Heart right ventricle (tissue), 16 donors: ENCODE measurements at regions not wholly inside any gene's neighbourhood (a gene's known extent, or its start where the extent isn't known, plus 50 kb on each side); places are given as distances from the start of the nearest gene placed in this dataset.
"Not testable (repeated sequence)": the region's sequence is repeated elsewhere in the genome, so short reads cannot be mapped to it uniquely, and the experiment has no call there.

ENCODE experiments used
- ATAC-seq, 8 donors: fragments of 200-7000 bp; cut with Tn5 transposase; one replicate each; pipeline ENCODE4 v1.9.1; 2020; ENCODE audit warnings: mild to moderate bottlenecking in 8 of 8, moderate library complexity in 8 of 8, moderate number of reproducible peaks in 1 of 8
- DNase-seq, 2 donors: peaks; one replicate each; pipeline ENCODE4 v3.0.0-alpha.2; 2020
- H3K27ac ChIP-seq, 10 donors: fragments of 200-600 bp; sonication (generic) in 2 of 10; one replicate each; pipeline versions ENCODE4 v1.5.0 to v1.8.0; 2020 to 2022; ENCODE audit warnings: mild to moderate bottlenecking in 3 of 10
- H3K27me3 ChIP-seq, 7 donors: fragments of 200-600 bp; one replicate each; pipeline ENCODE4 v1.8.0; 2021 to 2022; ENCODE audit warnings: mild to moderate bottlenecking in 2 of 7
- H3K36me3 ChIP-seq, 9 donors: fragments of 200-600 bp; sonication (generic) in 1 of 9; one replicate each; pipeline versions ENCODE4 v1.5.0 to v1.8.0; 2020 to 2022; ENCODE audit warnings: mild to moderate bottlenecking in 2 of 9
- H3K4me1 ChIP-seq, 9 donors: fragments of 200-600 bp; sonication (generic) in 1 of 9; one replicate each; pipeline versions ENCODE4 v1.5.0 to v1.8.0; 2020 to 2022; ENCODE audit warnings: mild to moderate bottlenecking in 4 of 9
- H3K4me3 ChIP-seq, 10 donors: fragments of 200-600 bp; sonication (generic) in 2 of 10; one replicate each; pipeline versions ENCODE4 v1.5.0 to v1.8.0; 2020 to 2022; ENCODE audit warnings: mild to moderate bottlenecking in 7 of 10, moderate library complexity in 2 of 10
- H3K9me3 ChIP-seq, 11 donors: fragments of 200-600 bp in 10 of 11; sonication (generic) in 2 of 11; one replicate each; pipeline versions ENCODE4 v1.5.0 to v1.8.0; 2013 to 2022; ENCODE audit warnings: mild to moderate bottlenecking in 2 of 11, control low read depth in 1 of 11, moderate library complexity in 1 of 11
- WGBS, 2 donors: extraction: QIAGEN DNeasy Blood & Tissue Kit; methylation state at CpG; one replicate each; pipeline ENCODE4 v1.1.7; 2013; ENCODE audit warnings: inconsistent platforms in 1 of 2; 5-methylcytosine and 5-hydroxymethylcytosine counted together
- intact Hi-C, 10 donors: fragments of 100-400 bp; cut with DNase I; formaldehyde crosslinking; loops; one replicate each; pipeline versions ENCODE4 v1.11.1 to v1.14.2; 2022
- TF ChIP-seq, protein P1 (sequence below), 9 donors: fragments of 200-600 bp; sonication (generic) in 2 of 9; IDR thresholded peaks; one replicate each; pipeline versions ENCODE4 v1.5.0 to v1.8.0; 2021 to 2022; ENCODE audit warnings: antibody characterized with exemption in 9 of 9, mild to moderate bottlenecking in 5 of 9, moderate library complexity in 1 of 9
- donor health status: Arrhythmogenic right ventricular cardiomyopathy.
- donor health status: ischemic (EF 13 %, LVEDD 7.1; RV severe dilation, severe dysfunction).
- donor health status: healthy with polysubstance abuse.
- donor health status: DM: no; HTN: yes; CAD: no.
- donor health status: DM: no; HTN: no; CAD: no.
- donor health status: ischemic (EF 25% LVEDD 6.9; RV normal size, moderate dysfunction).
- donor health status: ischemic (EF 25% LVEDD 5.7; RV mildly dilated, moderate dysfunction).
- donor health status: healthy.
- donor health status: DM: yes; HTN: yes; CAD: no.
- donor health status: Ischemic cardiomyopathy.
- donor health status: ischemic (EF 35%, LVEDD 5.7; RV mildly dilated, moderate dysfunction).
- donor health status: nonischemic (EF 11% LVEDD 7.7; RV severe dilation, severe dysfunction).
- donor health status: DM: yes; HTN: yes; CAD: no.
- donor health status: PGD.
- donor health status: ischemic (EF 29% LVEDD 5.4; RV normal size, mild dysfunction).
- donor health status: nonischemic (EF 23%, LVEDD 6.1; RV moderate dilation, normal function).

DNA sequence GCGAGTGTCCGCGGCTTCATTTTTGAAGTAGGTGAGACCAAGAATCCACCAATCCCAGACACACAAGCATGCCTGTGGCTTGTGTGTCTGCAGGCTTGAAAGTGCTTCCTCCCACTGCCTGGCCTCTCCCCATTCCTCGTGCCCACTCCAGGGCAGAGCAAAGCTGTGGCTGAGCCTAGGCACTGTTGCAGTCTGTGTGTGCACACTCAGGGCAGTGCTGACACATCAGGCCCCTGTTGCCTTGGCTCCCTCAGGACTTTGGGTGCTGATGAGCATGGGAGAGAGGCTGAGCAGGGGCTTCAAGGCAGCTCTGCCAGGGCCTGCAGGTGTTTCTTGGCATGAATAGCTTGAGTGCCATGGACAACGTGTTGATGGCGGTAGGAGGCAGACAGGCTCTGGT lies 776.7 kb downstream of the CDH11 start:
- WGBS, 2 donors: 86 to 94% methylated on average over 6 of the region's 6 CpGs
- H3K27ac ChIP-seq: no peak overlapping the region
- TF ChIP-seq, protein P1, sequence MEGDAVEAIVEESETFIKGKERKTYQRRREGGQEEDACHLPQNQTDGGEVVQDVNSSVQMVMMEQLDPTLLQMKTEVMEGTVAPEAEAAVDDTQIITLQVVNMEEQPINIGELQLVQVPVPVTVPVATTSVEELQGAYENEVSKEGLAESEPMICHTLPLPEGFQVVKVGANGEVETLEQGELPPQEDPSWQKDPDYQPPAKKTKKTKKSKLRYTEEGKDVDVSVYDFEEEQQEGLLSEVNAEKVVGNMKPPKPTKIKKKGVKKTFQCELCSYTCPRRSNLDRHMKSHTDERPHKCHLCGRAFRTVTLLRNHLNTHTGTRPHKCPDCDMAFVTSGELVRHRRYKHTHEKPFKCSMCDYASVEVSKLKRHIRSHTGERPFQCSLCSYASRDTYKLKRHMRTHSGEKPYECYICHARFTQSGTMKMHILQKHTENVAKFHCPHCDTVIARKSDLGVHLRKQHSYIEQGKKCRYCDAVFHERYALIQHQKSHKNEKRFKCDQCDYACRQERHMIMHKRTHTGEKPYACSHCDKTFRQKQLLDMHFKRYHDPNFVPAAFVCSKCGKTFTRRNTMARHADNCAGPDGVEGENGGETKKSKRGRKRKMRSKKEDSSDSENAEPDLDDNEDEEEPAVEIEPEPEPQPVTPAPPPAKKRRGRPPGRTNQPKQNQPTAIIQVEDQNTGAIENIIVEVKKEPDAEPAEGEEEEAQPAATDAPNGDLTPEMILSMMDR (IDR thresholded peaks at IDR 0.05): no peak
- no peaks in the 10 kb centered on the region for H3K27me3 ChIP-seq
- no peak for ATAC-seq
- H3K36me3 ChIP-seq: no peaks in the 10 kb centered on the region
- H3K9me3 ChIP-seq: peaks cover 0 to 20% (median 0%) of the 10 kb centered on the region in 11 donors
- no peak for DNase-seq
- intact Hi-C loops: no loop called here
- no peaks in the 10 kb centered on the region for H3K4me1 ChIP-seq
- no peak overlapping the region for H3K4me3 ChIP-seq

DNA sequence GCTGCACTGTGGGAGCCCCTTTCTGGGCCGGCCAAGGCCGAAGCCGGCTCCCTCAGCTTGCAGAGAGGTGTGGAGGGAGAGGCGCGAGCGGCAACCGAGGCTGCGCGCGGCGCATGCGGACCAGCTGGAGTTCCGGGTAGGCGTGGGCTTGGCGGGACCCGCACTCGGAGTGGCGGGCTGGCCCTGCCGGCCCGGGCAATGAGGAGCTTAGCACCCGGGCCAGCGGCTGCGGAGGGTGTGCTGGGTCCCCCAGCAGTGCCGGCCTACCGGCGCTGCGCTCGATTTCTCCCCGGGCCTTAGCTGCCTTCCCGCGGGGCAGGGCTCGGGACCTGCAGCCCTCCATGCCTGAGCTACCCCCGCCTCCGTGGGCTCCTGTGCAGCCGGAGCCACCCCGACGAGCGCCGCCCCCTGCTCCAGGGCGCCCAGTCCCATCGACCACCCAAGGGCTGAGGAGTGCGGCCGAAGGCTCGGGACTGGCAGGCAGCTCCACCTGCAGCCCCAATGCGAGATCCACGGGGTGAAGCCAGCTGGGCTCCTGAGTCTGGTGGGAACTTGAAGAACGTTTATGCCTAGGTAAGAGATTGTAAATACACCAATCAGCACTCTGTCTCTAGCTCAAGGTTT lies 777.9 kb downstream of the CDH11 start:
- 96% methylated on average over 46 to 47 of the region's 47 CpGs for WGBS, 2 donors
- H3K4me1 ChIP-seq, H3K4me3 ChIP-seq, H3K36me3 ChIP-seq, H3K27ac ChIP-seq, ATAC-seq, intact Hi-C loops, H3K27me3 ChIP-seq: not testable (repeated sequence)
- peak in 1 of 2 donors; percentile 7 for DNase-seq
- H3K9me3 ChIP-seq: peaks cover 0 to 20% (median 0%) of the 10 kb centered on the region in 11 donors

DNA sequence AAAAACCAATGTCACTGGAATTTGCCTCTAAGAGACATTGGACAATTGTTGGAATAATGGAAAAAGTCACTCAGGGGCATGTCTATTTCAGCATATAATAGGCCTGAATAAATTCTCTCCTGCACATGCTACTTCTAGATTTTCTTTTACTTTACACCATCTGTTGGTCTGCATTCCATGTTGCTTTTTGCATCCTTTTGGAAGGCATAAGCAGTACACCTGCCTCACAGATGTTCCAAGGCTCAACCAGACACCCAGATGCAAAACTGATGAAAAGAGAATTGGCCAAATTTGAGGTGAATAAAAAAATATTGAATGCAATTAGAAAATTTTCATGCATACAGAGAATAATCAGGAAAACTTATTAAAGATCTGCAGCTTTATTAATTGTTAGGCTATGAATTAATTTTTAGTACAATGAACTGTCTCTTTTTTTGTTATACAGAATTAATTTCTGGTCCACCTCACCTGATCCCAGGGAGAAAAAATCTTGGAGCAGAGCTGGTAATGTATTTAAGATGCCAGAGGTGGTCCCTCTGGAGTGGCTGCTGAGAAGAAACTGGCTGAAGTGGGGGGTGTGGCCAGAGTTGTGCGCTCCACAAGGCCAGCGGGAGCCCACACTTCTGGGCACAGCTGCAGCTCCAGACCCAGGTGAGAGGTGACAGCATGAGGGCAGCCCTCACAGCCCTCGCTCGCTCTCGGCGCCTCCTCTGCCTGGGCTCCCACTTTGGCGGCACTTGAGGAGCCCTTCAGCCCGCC lies 778.6 kb downstream of the CDH11 start:
- TF ChIP-seq, protein P1 (IDR thresholded peaks at IDR 0.05): no peak
- intact Hi-C loops: no loop called here
- no peak overlapping the region for H3K4me3 ChIP-seq
- H3K9me3 ChIP-seq: peaks cover 0 to 20% (median 0%) of the 10 kb centered on the region in 11 donors
- ATAC-seq (no peak), DNase-seq (no peak)
- H3K27ac ChIP-seq: no peak overlapping the region
- H3K36me3 ChIP-seq: no peaks in the 10 kb centered on the region
- no peaks in the 10 kb centered on the region for H3K27me3 ChIP-seq
- H3K4me1 ChIP-seq: no peaks in the 10 kb centered on the region
- WGBS, 2 donors: 96 to 99% methylated on average over 7 to 8 of the region's 8 CpGs

DNA sequence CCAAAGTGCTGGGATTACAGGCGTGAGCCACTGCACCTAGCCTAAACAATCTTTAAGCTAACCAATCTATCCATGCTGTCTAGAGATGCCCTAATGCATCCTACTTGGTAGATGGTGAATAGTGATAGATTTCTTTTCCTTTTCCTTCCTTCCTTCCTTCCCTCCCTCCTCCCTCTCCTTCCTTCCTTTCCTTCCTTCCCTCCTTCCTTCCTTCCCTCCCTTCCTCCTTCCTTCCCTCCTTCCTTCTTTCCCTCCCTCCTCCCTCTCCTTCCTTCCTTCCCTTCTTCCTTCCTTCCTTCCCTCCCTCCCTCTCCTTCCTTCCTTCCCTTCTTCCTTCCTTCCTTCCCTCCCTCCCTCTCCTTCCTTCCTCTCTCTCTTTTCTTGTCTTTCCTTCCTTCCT lies 780.5 kb downstream of the CDH11 start:
- DNase-seq, H3K27me3 ChIP-seq, intact Hi-C loops, H3K27ac ChIP-seq, H3K36me3 ChIP-seq, H3K4me3 ChIP-seq, H3K4me1 ChIP-seq, ATAC-seq: not testable (repeated sequence)
- peaks cover 0 to 20% (median 0%) of the 10 kb centered on the region in 11 donors for H3K9me3 ChIP-seq
- 84 to 88% methylated on average over 1 of the region's 1 CpG for WGBS, 2 donors

DNA sequence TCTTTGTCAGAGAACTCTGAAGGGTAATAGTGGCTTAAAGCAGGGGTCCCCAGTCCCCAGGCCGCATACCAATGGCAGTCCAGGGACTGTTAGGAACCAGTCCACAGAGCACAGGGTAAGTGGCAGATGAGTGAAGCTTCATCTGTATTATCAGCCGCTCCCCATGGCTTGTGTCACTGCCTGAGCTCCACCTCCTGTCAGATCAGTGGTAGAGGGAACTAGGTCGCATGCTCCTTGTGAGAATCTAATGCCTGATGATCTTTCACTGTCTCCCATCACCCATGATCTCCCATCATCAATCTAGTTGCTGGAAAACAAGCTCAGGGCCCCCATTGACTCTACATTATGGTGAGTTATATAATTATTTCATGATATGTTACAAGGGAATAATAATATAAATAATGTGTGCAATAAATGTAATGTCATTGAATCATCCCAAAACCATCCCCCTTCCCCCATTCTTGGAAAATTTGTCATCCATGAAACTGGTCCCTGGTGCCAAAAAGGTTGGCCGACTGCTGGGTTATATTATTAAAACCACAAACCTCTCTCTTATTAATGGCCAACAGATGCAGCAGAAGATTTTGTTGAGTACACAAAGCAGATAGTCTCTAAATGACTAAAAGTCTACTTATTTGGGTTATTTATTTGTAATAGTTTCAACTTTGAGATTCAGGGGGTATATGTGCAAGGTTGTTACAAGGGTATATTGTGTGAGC lies 782.7 kb downstream of the CDH11 start:
- DNase-seq (no peak), ATAC-seq (no peak)
- no peaks in the 10 kb centered on the region for H3K4me1 ChIP-seq
- no peak overlapping the region for H3K4me3 ChIP-seq
- TF ChIP-seq, protein P1 (IDR thresholded peaks at IDR 0.05): no peak
- 73 to 86% methylated on average over 4 of the region's 4 CpGs for WGBS, 2 donors
- H3K27me3 ChIP-seq: no peaks in the 10 kb centered on the region
- no peak overlapping the region for H3K27ac ChIP-seq
- peaks cover 0 to 9% (median 0%) of the 10 kb centered on the region in 11 donors for H3K9me3 ChIP-seq
- intact Hi-C loops: no loop called here
- H3K36me3 ChIP-seq: no peaks in the 10 kb centered on the region
